ENCODE measurements at regions not wholly inside any gene's neighbourhood (a gene's known extent, or its start where the extent isn't known, plus 50 kb on each side); places are given as distances from the start of the nearest gene placed in this dataset.

GRCh38 chr20:11043001-11043400 is 369.2 kb upstream of the JAG1 start:
- no peak for DNase-seq (ENCODE audit: low read depth)

GRCh38 chr20:11044561-11044960 is 370.8 kb upstream of the JAG1 start:
- peak; percentile 36 for DNase-seq (ENCODE audit: low read depth)

- DNase-seq (ENCODE audit: low read depth): no peak
Observed at GRCh38 chr20:11045412-11046175, 371.8 kb upstream of the JAG1 start.

- peak; percentile 24 for DNase-seq (ENCODE audit: low read depth)
Observed at GRCh38 chr20:11047559-11047958, 373.8 kb upstream of the JAG1 start.

GRCh38 chr20:11048739-11049138 is 374.9 kb upstream of the JAG1 start:
- no peak for DNase-seq (ENCODE audit: low read depth)

- no peak for DNase-seq (ENCODE audit: low read depth)
Observed at GRCh38 chr20:11050350-11050749, 376.6 kb upstream of the JAG1 start.

- no peak for DNase-seq (ENCODE audit: low read depth)
Observed at GRCh38 chr20:11051136-11051535, 377.3 kb upstream of the JAG1 start.

GRCh38 chr20:11053310-11053709 is 379.5 kb upstream of the JAG1 start:
- DNase-seq (ENCODE audit: low read depth): no peak

- DNase-seq (ENCODE audit: low read depth): no peak
Observed at GRCh38 chr20:11054266-11054993, 380.6 kb upstream of the JAG1 start.

GRCh38 chr20:11056414-11056813 is 382.6 kb upstream of the JAG1 start:
- no peak for DNase-seq (ENCODE audit: low read depth)

- DNase-seq (ENCODE audit: low read depth): peak; percentile 78
Observed at GRCh38 chr20:11057624-11058023, 383.8 kb upstream of the JAG1 start.

GRCh38 chr20:11059659-11060058 is 385.9 kb upstream of the JAG1 start:
- DNase-seq (ENCODE audit: low read depth): no peak

- DNase-seq (ENCODE audit: low read depth): no peak
Observed at GRCh38 chr20:11060423-11061185, 386.8 kb upstream of the JAG1 start.

GRCh38 chr20:11063444-11063843 is 389.6 kb upstream of the JAG1 start:
- DNase-seq (ENCODE audit: low read depth): no peak

GRCh38 chr20:11064946-11065345 is 391.1 kb upstream of the JAG1 start:
- DNase-seq (ENCODE audit: low read depth): no peak

- DNase-seq (ENCODE audit: low read depth): no peak
Observed at GRCh38 chr20:11067359-11067758, 393.6 kb upstream of the JAG1 start.

GRCh38 chr20:11072982-11073381 is 399.2 kb upstream of the JAG1 start:
- DNase-seq (ENCODE audit: low read depth): no peak

- no peak for DNase-seq (ENCODE audit: low read depth)
Observed at GRCh38 chr20:11076434-11077105, 402.8 kb upstream of the JAG1 start.

GRCh38 chr20:11077226-11077625 is 403.4 kb upstream of the JAG1 start:
- no peak for DNase-seq (ENCODE audit: low read depth)

- no peak for DNase-seq (ENCODE audit: low read depth)
Observed at GRCh38 chr20:11080010-11080409, 406.2 kb upstream of the JAG1 start.

- no peak for DNase-seq (ENCODE audit: low read depth)
Observed at GRCh38 chr20:11080781-11081377, 407.1 kb upstream of the JAG1 start.

- DNase-seq (ENCODE audit: low read depth): no peak
Observed at GRCh38 chr20:11083841-11084240, 410.0 kb upstream of the JAG1 start.
